A673 (cell line): ENCODE measurements at regions not wholly inside any gene's neighbourhood (a gene's known extent, or its start where the extent isn't known, plus 50 kb on each side); places are given as distances from the start of the nearest gene placed in this dataset.

Experiments used
- BruUV-seq: library from RNA; stranded (reverse); fragments of 400-500 nt; replicated peaks from 2 replicates; lab custom pipeline; 2021; lab: Mats Ljungman, UMichigan
- CTCF ChIA-PET: fragments of 300-600 bp; sonication (Branson Sonifier 250); formaldehyde crosslinking; loops from one replicate; lab custom pipeline; 2022; ENCODE audit warnings: antibody characterized with exemption; lab: Charles Lee
- POLR2A ChIA-PET: fragments of 300-600 bp; sonication (Branson Sonifier 250); formaldehyde crosslinking; loops from one replicate; lab custom pipeline; 2022; ENCODE audit warnings: antibody characterized with exemption; ENCODE audit not compliant: low non-redundant PET; lab: Charles Lee
- DNase-seq: peaks from one replicate; pipeline ENCODE4 v3.0.0-alpha.2; 2015; ENCODE audit warnings: low spot score
- H3K27ac ChIP-seq: fragments of 200-600 bp; sonication (generic); 2 replicates; pipeline ENCODE4 v1.5.1; 2016; ENCODE audit warnings: mixed run types, low read depth, mild to moderate bottlenecking, mixed read lengths, antibody characterized with exemption, low read length; ENCODE audit not compliant: poor library complexity, severe bottlenecking
- H3K27me3 ChIP-seq: fragments of 200-600 bp; sonication (generic); replicated peaks from 2 replicates; pipeline ENCODE4 v1.6.1; 2017; ENCODE audit warnings: mixed run types, low read depth, mild to moderate bottlenecking, mixed read lengths, antibody characterized with exemption, low read length; ENCODE audit not compliant: insufficient read depth, poor library complexity
- H3K36me3 ChIP-seq: fragments of 200-600 bp; sonication (generic); 2 replicates; pipeline ENCODE4 v1.6.1; 2016; ENCODE audit warnings: mixed run types, mild to moderate bottlenecking, mixed read lengths, antibody characterized with exemption, low read length; ENCODE audit not compliant: insufficient read depth, poor library complexity, severe bottlenecking
- H3K4me1 ChIP-seq: fragments of 200-600 bp; sonication (generic); 2 replicates; pipeline ENCODE4 v1.6.1; 2017; ENCODE audit warnings: mixed run types, mild to moderate bottlenecking, mixed read lengths, antibody characterized with exemption, low read length; ENCODE audit not compliant: insufficient read depth, poor library complexity, severe bottlenecking
- H3K4me3 ChIP-seq: fragments of 200-600 bp; sonication (generic); 2 replicates; pipeline ENCODE4 v1.5.1; 2016; ENCODE audit warnings: low read depth, mixed run types, mild to moderate bottlenecking, mixed read lengths, low read length; ENCODE audit not compliant: poor library complexity, severe bottlenecking
- H3K9me3 ChIP-seq: fragments of 200-600 bp; sonication (generic); 2 replicates; pipeline ENCODE4 v1.6.1; 2016; ENCODE audit warnings: mixed run types, low read depth, mild to moderate bottlenecking, mixed read lengths, antibody characterized with exemption, low read length; ENCODE audit not compliant: poor library complexity, severe bottlenecking
- CTCF ChIP-seq: fragments of 300-800, 200-600 bp; sonication (generic); conservative IDR thresholded peaks from 2 replicates; pipeline ENCODE4 v1.5.1; 2017; ENCODE audit warnings: low read depth, mild to moderate bottlenecking, antibody characterized with exemption, low read length, moderate library complexity, mixed read lengths
- EZH2 ChIP-seq: fragments of 200-600 bp; sonication (generic); IDR thresholded peaks from 2 replicates; pipeline ENCODE4 v1.6.1; 2017; ENCODE audit warnings: borderline replicate concordance, low read depth, mild to moderate bottlenecking, mixed read lengths, antibody characterized with exemption, low read length; ENCODE audit not compliant: poor library complexity, severe bottlenecking
- intact Hi-C: fragments of 100-400 bp; cut with micrococcal nuclease; formaldehyde crosslinking; loops from one replicate; pipeline ENCODE4 v1.10.0; 2022; ENCODE audit not compliant: unreplicated experiment

- intact Hi-C loops = no loop called here
Measured at GRCh38 chr14:40485688-40486087, 1053.5 kb upstream of the FBXO33 start.

GRCh38 chr14:40476005-40476404, 1043.8 kb upstream of the FBXO33 start:
- H3K4me3 ChIP-seq = no peak overlapping the region
- TF ChIP-seq EZH2 (no peak), CTCF (no peak)
- H3K27me3 ChIP-seq = no peaks in the 10 kb centered on the region
- H3K4me1 ChIP-seq = no peaks in the 10 kb centered on the region
- intact Hi-C loops = no loop called here
- ChIA-PET POLR2A (no interaction called here), CTCF (no interaction called here)
- DNase-seq = no peak
- no peak overlapping the region for H3K27ac ChIP-seq
- no peaks in the 10 kb centered on the region for H3K36me3 ChIP-seq
- no TSS peak for BruUV-seq
- peaks cover 29% of the 10 kb centered on the region for H3K9me3 ChIP-seq

More at GRCh38 chr14:40485688-40486087, 1053.5 kb upstream of the FBXO33 start:
- H3K27me3 ChIP-seq = no peaks in the 10 kb centered on the region
- no peak for DNase-seq
- TF ChIP-seq EZH2 = no peak
- H3K27ac ChIP-seq = no peak overlapping the region
- no peak overlapping the region for H3K4me3 ChIP-seq
- no peaks in the 10 kb centered on the region for H3K4me1 ChIP-seq
- POLR2A ChIA-PET = no interaction called here
- CTCF ChIA-PET = no interaction called here
- H3K9me3 ChIP-seq = no peaks in the 10 kb centered on the region
- no peaks in the 10 kb centered on the region for H3K36me3 ChIP-seq
- BruUV-seq = no TSS peak

GRCh38 chr14:40467969-40468368, 1035.7 kb upstream of the FBXO33 start:
- POLR2A ChIA-PET = no interaction called here
- CTCF ChIA-PET = no interaction called here
- TF ChIP-seq CTCF = no peak
- no peak for TF ChIP-seq EZH2
- Histone ChIP-seq H3K27ac (no peak overlapping the region), H3K36me3 (no peaks in the 10 kb centered on the region), H3K27me3 (no peaks in the 10 kb centered on the region), H3K9me3 (peaks cover 23% of the 10 kb centered on the region), H3K4me3 (no peak overlapping the region), H3K4me1 (no peaks in the 10 kb centered on the region)
- intact Hi-C loops = no loop called here
- no peak for DNase-seq
- no TSS peak for BruUV-seq

GRCh38 chr14:40464531-40464930, 1032.3 kb upstream of the FBXO33 start:
- DNase-seq = no peak
- H3K4me1 ChIP-seq = no peaks in the 10 kb centered on the region
- no peaks in the 10 kb centered on the region for H3K27me3 ChIP-seq
- peaks cover 15% of the 10 kb centered on the region for H3K9me3 ChIP-seq
- intact Hi-C loops = no loop called here
- H3K4me3 ChIP-seq = no peak overlapping the region
- CTCF ChIA-PET = no interaction called here
- no peaks in the 10 kb centered on the region for H3K36me3 ChIP-seq
- TF ChIP-seq CTCF (no peak), EZH2 (no peak)
- BruUV-seq = no TSS peak
- H3K27ac ChIP-seq = no peak overlapping the region
- POLR2A ChIA-PET = no interaction called here
